ENCODE measurements at regions not wholly inside any gene's neighbourhood (a gene's known extent, or its start where the extent isn't known, plus 50 kb on each side); places are given as distances from the start of the nearest gene placed in this dataset.

GRCh38 chr2:239723486-239724193 lies 301.5 kb downstream of the NDUFA10 start:
- TF ChIP-seq CTCF (IDR thresholded peaks at IDR 0.05) (no peak), POLR2A (IDR thresholded peaks at IDR 0.05) (no peak)
